ENCODE measurements at regions not wholly inside any gene's neighbourhood (a gene's known extent, or its start where the extent isn't known, plus 50 kb on each side); places are given as distances from the start of the nearest gene placed in this dataset.

DNA sequence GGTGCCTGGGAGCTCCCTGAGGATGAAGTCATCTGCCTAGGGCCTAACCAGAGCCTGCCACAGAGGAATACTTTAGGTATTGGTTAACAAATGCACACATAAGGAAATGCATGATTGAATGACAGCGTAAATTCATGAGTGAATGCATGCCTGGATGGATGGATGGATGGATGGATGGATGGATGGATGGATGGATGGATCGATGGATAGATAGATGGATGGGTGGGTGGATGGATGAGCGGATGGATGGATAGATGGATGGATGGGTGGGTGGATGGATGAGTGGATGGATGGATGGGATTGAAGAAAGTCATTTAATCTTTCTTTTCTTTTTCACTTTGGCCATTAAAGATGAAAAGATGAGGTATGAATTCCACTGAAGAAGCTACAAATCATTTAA, 111.9 kb upstream of the SIRPG start:
- no peak for TF ChIP-seq EP300 (IDR thresholded peaks at IDR 0.05; ENCODE audit: borderline replicate concordance)
- no peak for TF ChIP-seq CEBPB (IDR thresholded peaks at IDR 0.05)
- TF ChIP-seq EGR1 (IDR thresholded peaks at IDR 0.05): no peak
- TF ChIP-seq, protein P1, sequence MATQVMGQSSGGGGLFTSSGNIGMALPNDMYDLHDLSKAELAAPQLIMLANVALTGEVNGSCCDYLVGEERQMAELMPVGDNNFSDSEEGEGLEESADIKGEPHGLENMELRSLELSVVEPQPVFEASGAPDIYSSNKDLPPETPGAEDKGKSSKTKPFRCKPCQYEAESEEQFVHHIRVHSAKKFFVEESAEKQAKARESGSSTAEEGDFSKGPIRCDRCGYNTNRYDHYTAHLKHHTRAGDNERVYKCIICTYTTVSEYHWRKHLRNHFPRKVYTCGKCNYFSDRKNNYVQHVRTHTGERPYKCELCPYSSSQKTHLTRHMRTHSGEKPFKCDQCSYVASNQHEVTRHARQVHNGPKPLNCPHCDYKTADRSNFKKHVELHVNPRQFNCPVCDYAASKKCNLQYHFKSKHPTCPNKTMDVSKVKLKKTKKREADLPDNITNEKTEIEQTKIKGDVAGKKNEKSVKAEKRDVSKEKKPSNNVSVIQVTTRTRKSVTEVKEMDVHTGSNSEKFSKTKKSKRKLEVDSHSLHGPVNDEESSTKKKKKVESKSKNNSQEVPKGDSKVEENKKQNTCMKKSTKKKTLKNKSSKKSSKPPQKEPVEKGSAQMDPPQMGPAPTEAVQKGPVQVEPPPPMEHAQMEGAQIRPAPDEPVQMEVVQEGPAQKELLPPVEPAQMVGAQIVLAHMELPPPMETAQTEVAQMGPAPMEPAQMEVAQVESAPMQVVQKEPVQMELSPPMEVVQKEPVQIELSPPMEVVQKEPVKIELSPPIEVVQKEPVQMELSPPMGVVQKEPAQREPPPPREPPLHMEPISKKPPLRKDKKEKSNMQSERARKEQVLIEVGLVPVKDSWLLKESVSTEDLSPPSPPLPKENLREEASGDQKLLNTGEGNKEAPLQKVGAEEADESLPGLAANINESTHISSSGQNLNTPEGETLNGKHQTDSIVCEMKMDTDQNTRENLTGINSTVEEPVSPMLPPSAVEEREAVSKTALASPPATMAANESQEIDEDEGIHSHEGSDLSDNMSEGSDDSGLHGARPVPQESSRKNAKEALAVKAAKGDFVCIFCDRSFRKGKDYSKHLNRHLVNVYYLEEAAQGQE (IDR thresholded peaks at IDR 0.05; ENCODE audit: low read depth): no peak
- TF ChIP-seq, protein P2, sequence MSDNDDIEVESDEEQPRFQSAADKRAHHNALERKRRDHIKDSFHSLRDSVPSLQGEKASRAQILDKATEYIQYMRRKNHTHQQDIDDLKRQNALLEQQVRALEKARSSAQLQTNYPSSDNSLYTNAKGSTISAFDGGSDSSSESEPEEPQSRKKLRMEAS (IDR thresholded peaks at IDR 0.05): no peak
- no peak for TF ChIP-seq RAD21 (IDR thresholded peaks at IDR 0.05; ENCODE audit: low read depth)
- no peak for TF ChIP-seq CREB1 (IDR thresholded peaks at IDR 0.05; ENCODE audit: low read depth)
